ENCODE measurements at regions not wholly inside any gene's neighbourhood (a gene's known extent, or its start where the extent isn't known, plus 50 kb on each side); places are given as distances from the start of the nearest gene placed in this dataset.

GRCh38 chr1:218705391-218705790 lies 360.3 kb downstream of the TGFB2 start:
- no peak overlapping the region for H3K4me3 Mint-ChIP-seq
- DNase-seq: no peak
- no peak overlapping the region for H3K27ac Mint-ChIP-seq
- H3K4me3 ChIP-seq (ENCODE audit: low read length): no peak overlapping the region
- no peaks in the 10 kb centered on the region for H3K4me1 Mint-ChIP-seq
- no peaks in the 10 kb centered on the region for H3K9me3 Mint-ChIP-seq
- H3K27me3 ChIP-seq (ENCODE audit: control insufficient read depth, insufficient read depth, low read length, poor library complexity, severe bottlenecking): no peaks in the 10 kb centered on the region
- no peaks in the 10 kb centered on the region for H3K4me1 ChIP-seq (ENCODE audit: control insufficient read depth, insufficient read depth, low read length)
- no peaks in the 10 kb centered on the region for H3K27me3 Mint-ChIP-seq (ENCODE audit: insufficient read depth)
- H3K36me3 Mint-ChIP-seq (ENCODE audit: low read depth): no peaks in the 10 kb centered on the region
- 96 to 100% methylated on average over 1 to 2 of the region's 2 CpGs for WGBS, 2 experiments (ENCODE audit: insufficient coverage in 1 of 2, insufficient read length in 1 of 2)
- no peak overlapping the region for H3K9ac ChIP-seq (ENCODE audit: extremely low read depth, low read length, poor library complexity, severe bottlenecking)
- no peak overlapping the region for H3K27ac ChIP-seq (ENCODE audit: low read depth, low read length)
- no peaks in the 10 kb centered on the region for H3K36me3 ChIP-seq (ENCODE audit: control insufficient read depth, insufficient read depth, low read length)
- no peaks in the 10 kb centered on the region for H3K9me3 ChIP-seq (ENCODE audit: control insufficient read depth, low read length)
- no peak for TF ChIP-seq CTCF (conservative IDR thresholded peaks at IDR 0.05)

GRCh38 chr1:218705911-218706893 lies 361.1 kb downstream of the TGFB2 start:
- H3K27me3 ChIP-seq (ENCODE audit: control insufficient read depth, insufficient read depth, low read length, poor library complexity, severe bottlenecking): no peaks in the 10 kb centered on the region
- Mint-ChIP-seq H3K27me3 (ENCODE audit: insufficient read depth) (no peaks in the 10 kb centered on the region), H3K27ac (no peak overlapping the region), H3K4me3 (no peak overlapping the region), H3K9me3 (no peaks in the 10 kb centered on the region), H3K36me3 (ENCODE audit: low read depth) (no peaks in the 10 kb centered on the region), H3K4me1 (no peaks in the 10 kb centered on the region)
- H3K27ac ChIP-seq (ENCODE audit: low read depth, low read length): no peak overlapping the region
- no peaks in the 10 kb centered on the region for H3K4me1 ChIP-seq (ENCODE audit: control insufficient read depth, insufficient read depth, low read length)
- 93 to 96% methylated on average over 3 to 7 of the region's 7 CpGs for WGBS, 2 experiments (ENCODE audit: insufficient coverage in 1 of 2, insufficient read length in 1 of 2)
- TF ChIP-seq CTCF (conservative IDR thresholded peaks at IDR 0.05): no peak
- H3K9me3 ChIP-seq (ENCODE audit: control insufficient read depth, low read length): no peaks in the 10 kb centered on the region
- no peaks in the 10 kb centered on the region for H3K36me3 ChIP-seq (ENCODE audit: control insufficient read depth, insufficient read depth, low read length)
- DNase-seq: no peak
- H3K9ac ChIP-seq (ENCODE audit: extremely low read depth, low read length, poor library complexity, severe bottlenecking): no peak overlapping the region
- H3K4me3 ChIP-seq (ENCODE audit: low read length): no peak overlapping the region

GRCh38 chr1:218711001-218711400 lies 365.9 kb downstream of the TGFB2 start:
- H3K4me3 ChIP-seq (ENCODE audit: low read length): no peak overlapping the region
- no peaks in the 10 kb centered on the region for H3K27me3 ChIP-seq (ENCODE audit: control insufficient read depth, insufficient read depth, low read length, poor library complexity, severe bottlenecking)
- no peak for DNase-seq
- H3K27ac ChIP-seq (ENCODE audit: low read depth, low read length): no peak overlapping the region
- no peaks in the 10 kb centered on the region for H3K9me3 ChIP-seq (ENCODE audit: control insufficient read depth, low read length)
- Mint-ChIP-seq H3K9me3 (peaks cover 2% of the 10 kb centered on the region), H3K36me3 (ENCODE audit: low read depth) (no peaks in the 10 kb centered on the region), H3K4me1 (no peaks in the 10 kb centered on the region), H3K27me3 (ENCODE audit: insufficient read depth) (no peaks in the 10 kb centered on the region), H3K4me3 (no peak overlapping the region), H3K27ac (no peak overlapping the region)
- WGBS, 2 experiments (ENCODE audit: insufficient coverage in 1 of 2, insufficient read length in 1 of 2): 71 to 84% methylated on average over 1 of the region's 1 CpG
- H3K36me3 ChIP-seq (ENCODE audit: control insufficient read depth, insufficient read depth, low read length): no peaks in the 10 kb centered on the region
- no peak overlapping the region for H3K9ac ChIP-seq (ENCODE audit: extremely low read depth, low read length, poor library complexity, severe bottlenecking)
- no peaks in the 10 kb centered on the region for H3K4me1 ChIP-seq (ENCODE audit: control insufficient read depth, insufficient read depth, low read length)
- TF ChIP-seq CTCF (conservative IDR thresholded peaks at IDR 0.05): no peak

Data from endodermal cell (in vitro differentiated cells).